Renal pelvis (tissue), 1 donor: ENCODE measurements at regions not wholly inside any gene's neighbourhood (a gene's known extent, or its start where the extent isn't known, plus 50 kb on each side); places are given as distances from the start of the nearest gene placed in this dataset.
"Not testable (repeated sequence)": the region's sequence is repeated elsewhere in the genome, so short reads cannot be mapped to it uniquely, and the experiment has no call there.

Source experiments
- DNase-seq: peaks from one replicate; pipeline ENCODE4 v3.0.0-alpha.2; 2013

DNA sequence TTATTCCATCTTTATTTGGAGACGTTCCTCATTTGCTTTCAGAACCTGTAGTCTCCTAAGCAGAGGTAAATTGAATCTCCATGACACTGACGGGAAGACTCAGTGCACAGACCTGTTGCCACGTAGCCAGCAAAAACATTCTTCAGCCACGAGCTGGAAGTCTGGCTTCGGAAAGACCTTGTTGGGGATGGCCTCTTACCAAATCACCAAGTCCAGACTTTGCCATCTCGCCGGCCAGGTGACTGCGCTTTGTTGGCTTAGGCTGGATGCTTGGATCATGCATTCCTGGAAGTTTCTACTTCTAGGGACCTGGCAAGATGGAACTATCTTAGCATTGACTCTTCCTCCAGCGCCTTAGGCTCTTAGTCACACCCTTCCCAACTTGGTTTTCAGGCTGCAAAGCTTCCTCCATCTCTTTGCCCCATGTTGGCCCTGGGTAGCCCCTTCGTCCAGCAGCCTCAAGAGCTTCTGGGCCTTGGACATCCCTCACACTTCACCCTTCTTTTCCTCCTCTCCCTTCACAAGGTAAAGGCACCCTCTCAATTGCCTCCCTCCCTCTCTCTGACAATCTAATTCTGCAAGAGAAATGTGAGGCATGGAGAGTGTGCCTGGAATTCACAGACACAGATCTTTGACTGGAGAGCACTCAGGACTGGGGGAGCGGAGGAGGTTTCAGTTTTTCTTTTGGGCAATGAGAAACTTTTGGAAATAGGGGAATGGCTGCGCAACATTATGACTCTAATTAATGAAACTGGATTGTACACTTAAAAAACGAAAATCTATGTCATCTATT is 451.9 kb upstream of the MKI67 start:
- no peak for DNase-seq

GRCh38 chr10:128578766-128579165 is 452.5 kb upstream of the MKI67 start:
- DNase-seq = no peak

DNA sequence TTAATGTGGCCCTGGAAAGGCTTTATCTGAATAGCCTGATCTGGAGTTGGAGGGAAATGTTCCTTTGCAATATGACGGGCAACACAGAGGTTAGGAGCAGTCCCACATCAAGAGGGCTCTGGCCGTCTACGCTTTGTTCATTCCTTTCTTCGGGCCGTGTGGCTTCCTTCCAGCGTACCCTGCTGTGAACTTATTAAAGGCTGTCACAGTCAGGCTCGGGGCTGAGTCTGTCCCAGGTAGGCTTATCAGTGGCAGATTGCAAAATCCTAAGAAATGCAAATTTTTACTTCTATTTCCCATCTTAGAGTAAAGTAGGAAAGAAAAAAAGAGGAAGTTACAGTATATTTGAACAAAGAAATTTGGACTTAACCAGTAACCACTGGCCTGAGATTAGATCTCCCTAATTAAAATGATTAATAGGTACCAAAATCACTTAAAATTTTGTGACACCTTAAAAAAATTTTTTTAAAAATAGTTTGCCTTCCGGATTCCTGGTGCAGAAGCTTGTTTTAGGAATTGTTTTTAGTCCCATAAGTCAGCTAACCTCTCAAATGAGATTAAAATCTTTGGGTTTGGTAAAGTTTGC is 453.1 kb upstream of the MKI67 start:
- DNase-seq = no peak

DNA sequence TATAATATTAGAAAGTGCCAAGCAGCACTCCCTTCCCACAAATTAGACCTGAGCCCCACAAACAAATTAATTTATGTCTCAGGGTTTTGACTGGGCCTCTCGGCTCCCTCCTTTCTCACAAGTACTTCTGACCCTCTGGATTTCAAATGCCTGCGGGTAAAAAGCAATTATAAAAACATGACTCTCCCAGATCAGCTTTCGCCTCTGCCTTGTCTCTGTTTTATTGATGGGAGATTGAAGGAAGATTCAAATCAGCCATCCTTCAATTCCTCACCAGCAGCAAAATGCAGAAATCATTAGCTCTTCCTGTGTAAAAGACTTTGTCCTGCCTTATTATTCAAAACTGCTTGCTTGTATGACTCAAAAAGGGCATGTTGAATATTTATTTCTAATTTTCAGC is 453.7 kb upstream of the MKI67 start:
- DNase-seq = peak; percentile 14

DNA sequence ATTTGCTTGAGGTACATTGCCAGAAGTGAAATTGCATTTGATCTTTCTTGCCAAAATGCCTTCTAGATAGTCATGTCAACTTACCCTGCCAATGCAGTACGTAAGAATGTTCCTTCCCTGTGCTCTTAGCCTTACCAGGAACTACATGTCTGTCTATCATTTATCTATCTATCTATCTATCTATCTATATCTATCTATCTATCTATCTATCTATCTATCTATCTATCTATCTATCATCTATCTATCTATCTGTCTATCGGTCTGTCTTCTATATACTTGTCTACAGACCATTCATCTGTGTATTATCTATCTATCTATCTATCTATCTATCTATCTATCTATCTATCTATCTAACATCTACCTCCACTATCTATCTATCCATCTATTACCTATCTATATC is 456.9 kb upstream of the MKI67 start:
- not testable (repeated sequence) for DNase-seq

DNA sequence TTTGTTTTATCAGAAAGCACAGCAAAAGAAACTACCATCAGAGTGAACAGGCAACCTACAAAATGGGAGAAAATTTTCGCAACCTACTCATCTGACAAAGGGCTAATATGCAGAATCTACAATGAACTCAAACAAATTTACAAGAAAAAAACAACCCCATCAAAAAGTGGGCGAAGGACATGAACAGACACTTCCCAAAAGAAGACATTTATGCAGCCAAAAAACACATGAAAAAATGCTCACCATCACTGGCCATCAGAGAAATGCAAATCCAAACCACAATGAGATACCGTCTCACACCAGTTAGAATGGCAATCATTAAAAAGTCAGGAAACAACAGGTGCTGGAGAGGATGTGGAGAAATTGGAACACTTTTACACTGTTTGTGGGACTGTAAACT is 460.4 kb upstream of the MKI67 start:
- DNase-seq = not testable (repeated sequence)

DNA sequence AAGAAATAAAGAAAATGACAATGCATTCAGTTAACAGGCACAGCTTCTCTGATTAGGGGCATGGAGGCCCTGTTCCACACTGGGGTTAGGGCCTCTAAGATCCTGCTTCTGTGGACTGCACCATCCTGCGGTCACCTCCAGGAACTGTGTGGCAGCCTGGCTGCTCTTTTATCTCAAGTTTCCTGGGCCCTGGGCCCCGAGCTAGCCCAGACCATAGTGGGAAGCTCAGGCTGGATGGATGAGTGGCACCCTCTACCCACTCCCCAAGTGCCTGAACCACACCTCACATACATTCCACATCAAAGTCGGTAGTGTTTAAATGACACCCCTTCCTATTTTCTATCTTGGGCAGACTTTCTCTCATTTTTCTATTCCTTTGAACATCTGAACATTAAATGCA is 461.5 kb upstream of the MKI67 start:
- DNase-seq = no peak

GRCh38 chr10:128588402-128588801 is 462.2 kb upstream of the MKI67 start:
- no peak for DNase-seq

DNA sequence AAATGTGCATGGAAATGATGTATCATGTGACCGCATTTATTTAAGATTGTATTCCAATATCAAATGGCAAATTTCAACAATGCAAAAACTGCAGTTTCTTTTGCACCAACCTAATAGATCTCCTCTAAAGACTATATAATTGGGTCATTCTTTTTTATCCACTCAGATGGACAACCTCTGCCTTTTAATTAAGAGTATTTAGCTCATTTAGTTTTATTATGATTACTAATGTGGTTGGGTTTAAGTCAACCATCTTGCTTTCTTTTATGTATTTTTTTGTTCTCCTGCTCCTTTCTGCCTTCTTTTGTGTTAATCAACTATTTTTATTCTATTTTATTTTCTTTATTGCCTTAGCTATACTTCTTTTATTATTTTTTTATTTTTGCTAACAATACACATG is 468.5 kb upstream of the MKI67 start:
- no peak for DNase-seq

GRCh38 chr10:128596906-128597305 is 470.7 kb upstream of the MKI67 start:
- no peak for DNase-seq

DNA sequence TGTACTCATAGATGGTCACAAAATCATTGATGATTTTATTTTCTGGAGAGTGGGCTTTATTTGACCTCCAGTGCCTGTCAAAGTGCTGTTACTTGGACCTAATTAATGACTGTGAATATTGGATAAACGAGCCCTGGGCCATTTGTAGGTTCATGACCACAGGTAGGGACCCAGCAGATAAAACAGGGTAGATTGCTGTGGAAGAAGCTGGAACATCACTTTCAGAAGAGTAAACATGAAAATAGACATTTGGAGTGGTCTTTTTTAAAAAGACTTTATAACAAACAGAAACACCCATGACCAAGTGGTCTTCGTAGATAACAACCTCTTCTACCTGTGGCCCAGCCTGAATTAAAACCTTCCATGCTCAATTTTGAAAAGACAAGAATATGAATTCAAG is 472.8 kb upstream of the MKI67 start:
- DNase-seq = no peak

- DNase-seq = no peak
Observed at GRCh38 chr10:128599538-128599937, 473.3 kb upstream of the MKI67 start.

DNA sequence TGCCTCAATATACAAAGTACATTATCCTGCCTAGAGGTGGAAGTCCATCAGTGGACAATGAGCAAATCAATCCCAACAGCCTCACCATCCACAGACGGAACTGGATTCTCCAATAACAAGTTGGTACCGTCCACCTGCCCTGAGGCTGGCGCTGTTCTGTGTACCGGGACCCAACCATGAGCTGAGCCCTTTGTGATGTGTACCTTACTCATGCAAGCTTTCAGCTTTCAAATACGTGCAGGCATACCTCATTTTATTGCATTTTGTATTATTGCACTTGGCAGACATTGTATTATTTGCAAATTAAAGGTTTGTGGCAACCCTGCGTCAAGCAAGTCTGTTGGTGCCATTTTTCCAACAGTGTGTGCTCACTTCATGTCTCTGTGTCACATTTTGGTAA is 476.0 kb upstream of the MKI67 start:
- no peak for DNase-seq

DNA sequence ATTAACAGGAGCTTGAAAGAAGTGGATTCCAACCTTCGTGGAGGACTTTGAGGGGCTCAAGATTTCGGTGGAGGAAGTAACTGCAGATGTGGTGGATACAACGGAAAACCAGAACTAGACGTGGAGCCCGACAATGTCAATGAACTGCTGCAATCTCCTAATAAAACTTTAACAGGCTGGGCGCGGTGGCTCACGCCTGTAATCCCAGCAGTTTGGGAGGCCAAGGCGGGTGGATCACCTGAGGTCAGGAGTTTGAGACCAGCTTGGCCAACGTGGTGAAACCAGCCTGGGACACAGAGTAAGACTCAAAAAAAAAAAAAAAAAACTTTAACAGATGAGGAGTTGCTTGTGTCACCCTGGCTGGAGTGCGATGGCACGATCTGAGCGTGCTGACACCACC is 477.8 kb upstream of the MKI67 start:
- no peak for DNase-seq

GRCh38 chr10:128605180-128605579 is 479.0 kb upstream of the MKI67 start:
- DNase-seq = no peak

DNA sequence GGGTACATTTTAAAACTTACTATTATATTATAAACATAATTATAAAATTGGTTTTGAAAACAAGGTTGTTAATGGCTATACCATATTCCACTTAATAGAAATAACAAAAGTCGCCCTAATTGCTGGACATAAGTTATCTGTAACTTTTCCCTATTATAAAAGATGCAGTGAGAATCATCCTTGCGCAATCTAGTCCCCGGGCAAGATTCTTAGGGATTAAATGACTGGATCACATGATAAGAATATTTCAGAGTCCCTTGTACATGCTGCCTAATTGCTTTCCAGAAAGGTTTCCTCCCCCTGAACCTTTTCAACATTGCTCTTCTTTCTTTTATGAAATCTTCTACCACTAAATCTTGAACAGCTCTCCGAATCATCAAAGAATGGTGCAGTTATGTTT is 479.8 kb upstream of the MKI67 start:
- DNase-seq = no peak

- no peak for DNase-seq
Observed at GRCh38 chr10:128608791-128609190, 482.6 kb upstream of the MKI67 start.

- no peak for DNase-seq
Observed at GRCh38 chr10:128609460-128609859, 483.2 kb upstream of the MKI67 start.

GRCh38 chr10:128610113-128610512 is 483.9 kb upstream of the MKI67 start:
- no peak for DNase-seq

- no peak for DNase-seq
Observed at GRCh38 chr10:128612195-128612594, 486.0 kb upstream of the MKI67 start.

DNA sequence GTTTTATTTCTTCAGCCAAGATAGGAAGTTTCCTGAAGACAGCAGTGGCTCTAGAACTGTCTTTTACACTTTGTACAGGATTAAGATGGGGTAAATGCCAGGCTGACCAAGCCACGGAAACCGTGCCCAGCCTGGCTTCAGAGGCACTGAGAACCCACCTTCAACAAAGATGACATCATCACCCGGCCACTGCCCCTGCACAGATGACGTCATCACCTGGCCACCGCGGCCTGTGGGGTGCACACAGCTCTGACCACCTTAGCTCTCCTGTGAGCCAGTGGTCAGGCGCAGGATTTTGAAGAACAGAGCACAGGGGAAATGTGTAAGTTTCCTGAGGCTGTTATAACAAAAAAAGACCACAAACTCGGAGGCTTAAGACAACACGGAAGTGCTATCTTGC is 486.4 kb upstream of the MKI67 start:
- no peak for DNase-seq

- DNase-seq = no peak
Observed at GRCh38 chr10:128614016-128614605, 487.9 kb upstream of the MKI67 start.

DNA sequence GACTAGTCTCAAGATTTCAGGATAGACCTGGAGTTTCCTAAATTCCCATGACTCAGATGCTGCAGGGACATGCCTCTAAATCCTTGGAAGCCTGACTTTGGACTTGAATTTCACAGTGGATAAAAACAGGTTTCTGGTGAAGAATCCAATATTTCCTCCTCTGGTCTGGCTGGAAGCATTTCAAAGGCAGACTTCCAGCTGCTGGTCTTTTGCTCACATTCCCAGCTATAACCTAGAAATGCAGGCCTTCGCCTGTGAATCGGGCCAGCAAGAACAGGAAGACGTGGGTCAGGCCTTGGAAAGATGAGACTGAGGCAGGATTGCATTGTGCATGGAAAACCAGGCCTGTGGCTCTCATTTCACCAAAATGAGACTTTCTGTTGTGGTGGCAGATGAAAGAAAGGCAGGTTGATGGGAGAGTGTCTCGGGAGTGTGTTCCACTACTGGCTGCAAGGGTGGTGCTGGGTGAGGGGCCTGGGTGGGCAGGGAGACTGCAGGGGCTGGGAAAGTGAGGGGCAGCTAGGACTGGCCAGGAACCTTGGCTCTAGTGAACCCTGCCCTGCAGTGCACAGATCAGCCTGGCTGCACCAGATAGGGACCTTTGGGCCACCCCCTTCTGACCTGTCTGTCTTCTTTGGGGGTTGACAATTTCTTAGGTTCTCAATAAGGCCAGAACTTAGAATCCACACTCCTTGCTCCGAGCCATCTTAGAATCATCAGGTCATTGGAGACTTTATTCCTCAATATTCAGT is 488.8 kb upstream of the MKI67 start:
- no peak for DNase-seq
